GM06990 (cell line): ENCODE measurements at regions not wholly inside any gene's neighbourhood (a gene's known extent, or its start where the extent isn't known, plus 50 kb on each side); places are given as distances from the start of the nearest gene placed in this dataset.
A peak's percentile ranks its signal among the peaks of the same experiment; 100 is the strongest.

Experiments
- DNase-seq: peaks from one replicate; pipeline ENCODE4 v3.0.0-alpha.2; 2011; ENCODE audit not compliant: insufficient read length; ENCODE audit errors: extremely low read depth
- H3K27me3 ChIP-seq: replicated peaks from 2 replicates; pipeline ENCODE4 v1.6.0; 2011; ENCODE audit warnings: low read length; ENCODE audit not compliant: control insufficient read depth, insufficient read depth
- H3K36me3 ChIP-seq: 2 replicates; pipeline ENCODE4 v1.5.1; 2011; ENCODE audit warnings: low read length; ENCODE audit not compliant: control insufficient read depth, insufficient read depth
- H3K4me3 ChIP-seq: replicated peaks from 2 replicates; pipeline ENCODE4 v1.5.1; 2011; ENCODE audit warnings: low read depth, mild to moderate bottlenecking, control low read depth, low read length
- CTCF ChIP-seq: IDR thresholded peaks from 2 replicates; pipeline ENCODE4 v1.5.1; 2011; ENCODE audit warnings: low read length, control low read depth, mild to moderate bottlenecking, inconsistent platforms; ENCODE audit not compliant: insufficient read depth, poor library complexity, severe bottlenecking

GRCh38 chr1:75058424-75058823, 75.8 kb upstream of the LHX8 start:
- H3K36me3 ChIP-seq = no peaks in the 10 kb centered on the region
- no peaks in the 10 kb centered on the region for H3K27me3 ChIP-seq
- TF ChIP-seq CTCF = no peak
- DNase-seq = no peak
- no peak overlapping the region for H3K4me3 ChIP-seq

DNA sequence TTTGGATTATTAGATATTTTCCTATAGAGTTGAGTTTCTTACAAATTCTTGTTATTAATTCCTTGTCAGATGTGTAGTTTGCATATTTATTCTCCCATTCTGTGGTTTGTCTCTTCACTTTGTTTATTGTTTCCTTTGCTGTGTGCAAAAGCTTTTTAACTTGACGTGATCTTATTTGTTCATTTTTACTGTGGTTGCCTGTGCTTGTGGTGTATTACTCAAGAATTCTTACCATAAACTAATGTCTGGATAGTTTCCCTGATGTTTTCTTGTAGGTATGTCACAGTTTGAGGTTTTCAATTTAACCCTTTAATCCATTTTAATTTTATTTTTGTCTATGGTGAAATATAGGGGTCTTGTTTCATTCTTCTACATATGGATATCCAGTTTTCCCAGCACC, 72.1 kb upstream of the LHX8 start:
- TF ChIP-seq CTCF = no peak
- no peak overlapping the region for H3K4me3 ChIP-seq
- H3K36me3 ChIP-seq = no peaks in the 10 kb centered on the region
- DNase-seq = no peak
- no peaks in the 10 kb centered on the region for H3K27me3 ChIP-seq

GRCh38 chr1:75067975-75068374, 66.2 kb upstream of the LHX8 start:
- Histone ChIP-seq H3K36me3 (no peaks in the 10 kb centered on the region), H3K27me3 (no peaks in the 10 kb centered on the region), H3K4me3 (no peak overlapping the region)
- DNase-seq = no peak
- no peak for TF ChIP-seq CTCF

GRCh38 chr1:75074831-75075395, 59.3 kb upstream of the LHX8 start:
- no peak for TF ChIP-seq CTCF
- peak; percentile 15 for DNase-seq
- H3K4me3 ChIP-seq = no peak overlapping the region
- H3K36me3 ChIP-seq = no peaks in the 10 kb centered on the region
- no peaks in the 10 kb centered on the region for H3K27me3 ChIP-seq

DNA sequence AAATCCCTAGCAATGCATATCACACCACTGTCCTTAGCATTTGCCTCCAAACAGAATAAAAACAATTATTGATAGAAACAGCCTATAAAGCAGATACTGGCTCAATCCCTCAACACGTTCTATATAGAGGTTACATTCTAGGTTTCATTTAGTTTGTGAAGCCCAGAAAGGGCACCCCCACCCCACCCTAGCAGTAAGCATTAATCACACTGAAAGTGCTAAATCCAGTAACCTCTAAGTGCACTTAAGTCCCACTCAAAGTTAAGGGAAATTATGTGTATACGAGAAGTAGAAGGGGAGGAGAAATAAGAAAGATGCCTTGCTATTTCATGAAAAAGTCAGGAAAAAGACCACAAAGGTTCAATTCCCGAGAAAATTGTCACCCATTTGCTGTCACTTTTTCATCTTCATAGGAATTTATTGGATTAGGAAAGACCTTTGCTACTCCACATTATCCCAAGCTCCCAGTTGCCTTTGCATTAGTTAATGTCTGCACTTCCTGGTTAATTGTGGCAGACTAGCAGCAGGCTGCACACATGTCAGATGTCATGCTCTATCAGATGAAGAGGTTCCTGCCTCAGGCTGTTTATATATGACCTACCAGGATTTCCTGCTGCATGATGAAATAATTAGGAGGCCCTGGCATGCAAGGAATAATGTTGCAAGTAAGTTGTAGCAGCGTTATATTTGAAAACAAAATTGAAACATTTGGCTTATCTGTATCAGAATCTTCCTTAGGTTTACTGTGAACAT, 54.5 kb upstream of the LHX8 start:
- TF ChIP-seq CTCF = no peak
- Histone ChIP-seq H3K4me3 (no peak overlapping the region), H3K27me3 (no peaks in the 10 kb centered on the region), H3K36me3 (no peaks in the 10 kb centered on the region)
- DNase-seq = no peak
